ENCODE measurements at regions not wholly inside any gene's neighbourhood (a gene's known extent, or its start where the extent isn't known, plus 50 kb on each side); places are given as distances from the start of the nearest gene placed in this dataset.
A peak's percentile ranks its signal among the peaks of the same experiment; 100 is the strongest.

GRCh38 chr12:94749455-94749854 is 99.1 kb upstream of the TMCC3 start:
- DNase-seq (ENCODE audit: low spot score): no peak

GRCh38 chr12:94748726-94749421 is 98.5 kb upstream of the TMCC3 start:
- no peak for DNase-seq (ENCODE audit: low spot score)

DNA sequence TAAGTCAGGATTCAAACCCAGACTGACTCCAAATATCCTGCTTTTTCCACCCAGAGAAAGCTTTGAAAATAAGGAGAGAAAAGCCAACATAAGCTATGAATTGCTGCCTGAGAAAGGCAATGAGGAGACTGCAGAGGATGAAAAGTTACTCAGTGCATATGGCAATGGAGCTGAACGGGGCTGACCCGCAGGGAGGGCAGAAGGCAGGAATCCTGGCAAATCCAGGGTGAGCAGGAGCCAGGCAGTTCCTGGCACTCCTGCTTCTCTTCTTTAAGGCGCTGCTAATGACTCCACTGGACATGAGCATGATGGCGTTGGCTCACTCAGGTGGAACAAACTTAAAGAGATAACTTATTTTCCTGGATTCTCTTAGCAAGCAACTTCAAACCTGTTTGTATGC is 95.2 kb upstream of the TMCC3 start:
- no peak for DNase-seq (ENCODE audit: low spot score)

GRCh38 chr12:94743174-94743573 is 92.8 kb upstream of the TMCC3 start:
- no peak for DNase-seq (ENCODE audit: low spot score)

GRCh38 chr12:94740601-94741362 is 90.4 kb upstream of the TMCC3 start:
- no peak for DNase-seq (ENCODE audit: low spot score)

DNA sequence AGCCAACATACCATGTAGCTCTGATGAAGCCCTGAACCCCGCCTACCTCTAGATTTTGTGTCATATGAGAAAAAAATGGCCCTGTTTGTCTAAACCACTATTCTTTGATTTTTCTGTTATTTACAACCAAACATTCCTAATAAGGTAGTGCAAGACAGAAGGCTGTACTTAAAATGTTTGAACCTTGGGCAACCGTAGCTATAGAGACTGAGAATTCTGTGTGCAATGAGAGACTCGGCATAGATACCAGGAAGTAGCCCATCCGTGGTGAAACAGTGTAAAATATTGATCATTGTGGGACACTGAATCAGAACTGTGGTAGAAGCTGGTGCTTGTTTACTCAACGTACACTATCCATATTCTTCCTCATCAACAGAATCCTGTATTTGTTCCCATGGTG is 86.5 kb upstream of the TMCC3 start:
- no peak for DNase-seq (ENCODE audit: low spot score)

DNA sequence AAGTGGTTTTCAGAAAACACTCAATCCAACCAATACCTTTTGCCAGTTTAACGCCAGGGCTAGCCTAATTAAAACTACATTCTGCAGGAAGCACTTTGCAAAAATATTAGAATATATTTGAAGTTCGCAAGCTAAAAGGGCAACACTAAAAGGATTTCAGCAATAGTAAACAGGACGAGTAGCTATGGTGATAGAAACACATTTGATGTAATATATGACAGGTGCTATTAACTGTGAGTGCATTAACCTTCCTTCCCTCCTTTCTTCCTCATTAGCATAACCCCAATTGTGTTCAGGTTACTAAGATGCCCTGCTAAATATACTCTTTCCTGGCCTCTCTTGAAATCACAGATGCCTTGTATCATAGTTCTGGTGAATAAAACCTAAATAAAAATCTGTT is 85.6 kb upstream of the TMCC3 start:
- no peak for DNase-seq (ENCODE audit: low spot score)

DNA sequence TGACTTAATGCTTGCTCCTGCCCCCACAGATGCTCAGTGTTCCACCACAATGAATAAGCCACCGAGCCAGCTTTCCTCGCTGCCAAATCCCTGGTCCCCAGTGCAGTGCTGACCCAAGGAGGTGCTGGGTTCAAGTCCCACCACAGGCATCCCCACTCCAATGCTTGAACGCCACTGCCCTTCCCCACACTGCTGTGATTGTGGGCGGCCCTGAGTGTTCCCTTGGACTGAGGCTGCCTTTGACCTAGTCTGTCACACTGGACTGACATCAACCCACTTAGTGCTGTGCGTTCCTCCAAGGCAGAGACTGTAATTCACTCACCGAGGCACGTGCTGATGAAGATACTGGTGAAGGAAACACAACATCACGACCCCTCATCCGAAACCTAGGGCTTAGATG is 83.4 kb upstream of the TMCC3 start:
- no peak for DNase-seq (ENCODE audit: low spot score)

DNA sequence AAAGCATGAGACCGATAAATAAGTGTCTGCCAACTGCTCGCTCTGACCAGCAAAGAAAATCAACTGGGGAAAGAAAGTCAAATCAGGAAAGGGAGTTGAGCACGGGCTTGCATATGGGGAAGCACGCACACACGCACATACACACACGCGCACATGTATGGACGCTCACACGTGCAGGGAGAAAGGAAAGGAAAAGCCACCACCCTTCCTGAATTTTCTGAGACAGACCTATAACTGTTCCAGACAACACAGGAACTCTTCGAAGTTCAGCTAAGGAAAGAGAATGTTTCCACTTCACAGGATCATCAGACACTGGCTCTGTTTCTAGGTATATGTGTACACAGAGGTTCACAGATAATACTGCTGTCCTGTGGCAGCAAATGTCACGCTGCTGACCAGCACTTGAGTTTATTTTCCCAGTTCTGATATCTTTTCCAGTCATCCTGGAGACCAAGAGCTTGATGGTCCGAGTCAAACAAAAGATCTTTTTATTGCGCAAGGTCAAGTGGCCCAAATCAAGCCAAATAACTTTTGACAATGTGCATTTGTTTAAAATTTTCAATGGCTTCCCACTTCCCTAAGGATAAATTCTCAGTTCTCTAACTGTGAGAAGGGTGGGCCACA is 82.1 kb upstream of the TMCC3 start:
- DNase-seq (ENCODE audit: low spot score): no peak

GRCh38 chr12:94731733-94732360 is 81.5 kb upstream of the TMCC3 start:
- DNase-seq (ENCODE audit: low spot score): no peak

DNA sequence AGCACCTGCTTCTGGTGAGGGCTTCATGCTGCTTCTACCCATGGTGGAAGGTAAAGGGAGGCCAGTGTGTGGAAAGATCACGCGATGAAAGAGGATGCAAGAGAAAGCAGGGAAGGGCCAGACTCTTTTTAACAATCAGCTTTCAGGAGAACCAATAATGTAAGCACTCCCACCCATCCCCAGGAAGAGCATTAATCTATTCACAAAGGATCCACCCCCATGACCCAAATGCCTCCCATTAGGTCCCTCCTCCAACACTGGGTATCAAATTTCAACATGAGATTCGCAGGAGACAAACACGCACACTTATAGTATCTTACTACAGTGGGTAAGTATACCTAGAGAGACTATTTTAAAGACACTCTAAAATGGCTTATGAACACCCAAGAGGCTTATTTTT is 80.5 kb upstream of the TMCC3 start:
- no peak for DNase-seq (ENCODE audit: low spot score)

DNA sequence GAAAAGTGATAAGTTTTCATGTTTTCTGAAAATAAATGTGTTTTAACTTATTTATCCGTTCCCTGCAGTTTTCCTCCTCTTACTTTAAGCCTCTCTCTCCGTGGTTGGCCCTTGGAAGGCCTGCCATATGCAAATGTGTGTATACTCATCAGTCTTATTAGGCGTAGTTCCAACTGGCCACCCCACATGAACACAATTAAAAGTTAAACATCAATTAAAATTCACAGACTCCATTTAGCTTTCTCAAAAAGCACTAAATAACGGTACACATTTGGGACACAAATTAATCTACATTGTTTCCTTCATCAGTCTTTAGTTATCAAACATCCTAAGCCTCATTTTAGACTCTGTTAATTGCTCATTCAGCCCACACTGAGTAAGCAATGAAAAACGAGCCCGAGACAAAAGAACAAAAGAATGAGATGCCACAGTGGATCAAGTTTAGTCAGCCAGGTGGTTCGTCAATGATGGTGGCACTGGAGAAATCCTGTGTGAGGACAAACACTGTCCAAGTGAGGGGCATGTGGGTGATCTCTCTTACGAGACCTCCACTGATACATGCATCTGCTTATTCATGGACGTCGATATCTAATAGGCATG is 76.0 kb upstream of the TMCC3 start:
- DNase-seq (ENCODE audit: low spot score): no peak

DNA sequence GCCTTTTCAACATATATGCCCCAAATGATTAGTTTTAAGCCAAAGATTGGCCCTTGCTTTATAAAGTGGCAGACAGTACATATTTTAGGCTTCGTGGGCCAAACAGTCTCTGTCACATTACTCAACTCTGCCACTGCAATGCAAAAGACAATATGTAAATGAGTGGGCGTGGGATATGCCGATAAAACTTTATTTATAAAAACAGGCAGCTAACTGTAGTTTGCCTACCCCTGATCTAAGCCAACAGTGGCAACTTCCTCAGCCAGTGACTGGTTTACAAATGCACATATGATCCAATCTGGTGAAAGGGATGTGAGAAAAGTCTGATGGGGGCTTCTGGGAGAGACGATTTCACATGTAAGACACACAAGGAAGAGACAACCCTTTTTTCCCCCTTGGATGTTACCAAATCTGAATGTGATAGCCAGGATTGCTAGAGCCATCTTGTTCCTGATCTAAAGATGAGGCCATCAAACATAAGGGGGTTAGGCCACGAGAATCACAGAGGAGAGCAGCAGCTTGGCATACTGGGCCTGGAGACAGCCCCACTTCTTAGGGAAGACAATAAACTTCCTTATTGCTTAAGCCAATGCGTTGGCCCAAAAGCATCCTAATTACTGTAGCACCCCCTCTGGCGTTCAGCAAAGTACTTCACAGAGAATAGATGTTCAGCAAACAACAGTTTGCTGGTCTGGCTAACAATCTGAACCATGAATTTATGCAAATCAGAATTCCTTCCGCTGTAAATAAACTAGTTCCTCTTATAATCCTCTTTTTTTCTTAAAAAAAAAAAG is 75.2 kb upstream of the TMCC3 start:
- peak; percentile 34 for DNase-seq (ENCODE audit: low spot score)

GRCh38 chr12:94722664-94723063 is 72.3 kb upstream of the TMCC3 start:
- DNase-seq (ENCODE audit: low spot score): no peak

DNA sequence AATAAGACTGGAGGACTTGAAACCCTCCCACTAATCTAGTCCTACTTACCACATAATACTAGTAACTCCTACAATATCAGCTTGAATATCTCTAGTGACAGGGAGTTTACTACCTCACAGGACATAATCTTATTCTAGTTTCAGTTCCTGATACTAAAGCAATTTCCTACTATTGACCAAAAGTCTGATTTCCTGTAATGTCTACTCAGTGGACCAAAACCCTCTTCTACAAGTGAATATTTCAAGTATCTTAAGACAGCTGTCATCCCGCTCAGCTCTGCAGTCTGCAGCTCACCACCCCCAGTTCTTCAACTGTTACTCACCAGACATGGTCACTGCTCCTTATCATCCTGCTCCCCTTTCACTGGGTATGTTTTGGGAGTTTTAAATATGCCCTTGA is 70.8 kb upstream of the TMCC3 start:
- no peak for DNase-seq (ENCODE audit: low spot score)

- no peak for DNase-seq (ENCODE audit: low spot score)
Measured at GRCh38 chr12:94718114-94718513, 67.8 kb upstream of the TMCC3 start.

GRCh38 chr12:94717656-94718055 is 67.3 kb upstream of the TMCC3 start:
- DNase-seq (ENCODE audit: low spot score): no peak

DNA sequence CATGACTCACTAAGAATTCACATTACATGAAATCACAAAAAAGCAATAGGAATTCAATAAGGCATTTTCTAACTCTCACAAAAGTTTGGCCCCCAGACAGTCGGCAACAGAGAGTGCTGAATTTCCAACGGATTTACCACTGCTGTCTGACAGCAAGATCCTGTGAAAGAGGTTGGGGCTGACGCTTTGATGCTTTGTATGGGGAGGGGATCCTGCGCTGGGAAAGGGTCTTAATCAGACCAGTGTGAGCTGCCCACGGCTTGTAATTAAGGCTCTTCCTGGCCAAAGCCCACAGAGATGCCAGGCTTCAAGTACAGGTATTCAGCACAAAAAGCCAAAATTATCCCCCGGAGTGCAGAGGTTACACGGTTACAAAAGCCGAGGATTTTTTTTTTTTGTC is 66.8 kb upstream of the TMCC3 start:
- no peak for DNase-seq (ENCODE audit: low spot score)

DNA sequence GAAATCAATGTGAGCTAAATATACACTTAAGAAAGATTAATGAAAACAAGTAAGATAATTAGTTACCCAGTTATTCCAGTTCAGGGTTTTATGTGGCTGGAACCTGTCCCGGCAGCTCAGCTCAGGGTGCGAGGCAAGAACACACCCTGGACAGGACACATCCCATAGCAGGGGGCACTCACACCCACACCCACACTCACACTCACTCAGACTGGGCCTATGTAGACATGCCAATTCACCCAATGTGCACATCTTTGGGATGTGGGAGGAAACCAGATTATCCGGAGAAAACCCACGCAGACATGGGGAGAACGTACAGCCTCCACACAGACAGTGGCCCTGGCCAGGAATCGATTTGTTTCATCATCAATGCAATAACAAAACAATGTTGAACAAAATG is 66.0 kb upstream of the TMCC3 start:
- no peak for DNase-seq (ENCODE audit: low spot score)

DNA sequence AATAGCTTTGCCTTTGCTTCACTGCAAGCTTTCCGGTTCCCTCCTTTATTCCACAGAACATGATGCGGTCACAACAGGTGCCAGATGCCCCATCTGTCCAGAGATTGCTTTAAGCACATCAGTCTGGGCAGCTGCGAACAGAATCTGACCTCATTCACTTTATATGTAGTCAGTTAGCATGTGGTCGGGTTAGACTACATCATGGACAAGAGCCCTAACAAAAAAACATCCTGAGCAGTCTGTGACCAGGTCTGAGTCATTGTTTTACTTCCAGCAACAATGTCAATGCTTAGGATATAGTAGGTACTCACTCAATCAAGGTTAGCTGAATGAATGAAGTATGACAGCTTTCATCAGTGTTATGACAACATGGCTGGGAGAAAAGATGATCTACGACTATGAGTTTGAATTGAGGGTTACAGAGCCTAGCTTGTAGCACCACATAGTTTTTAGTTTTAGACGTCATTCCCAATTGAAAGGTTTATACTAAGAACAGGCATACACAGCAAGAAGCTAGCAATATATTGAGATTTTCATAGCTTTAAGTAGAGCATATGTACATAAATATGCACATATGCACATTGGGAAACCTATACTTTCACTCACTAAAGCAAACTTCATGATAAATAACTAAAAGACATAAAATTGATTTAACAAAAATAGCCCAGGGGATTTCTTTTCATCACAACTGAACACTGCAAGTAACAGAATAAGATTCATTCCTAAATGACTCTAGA is 64.2 kb upstream of the TMCC3 start:
- peak; percentile 81 for DNase-seq (ENCODE audit: low spot score)
